ENCODE measurements at regions not wholly inside any gene's neighbourhood (a gene's known extent, or its start where the extent isn't known, plus 50 kb on each side); places are given as distances from the start of the nearest gene placed in this dataset.
A peak's percentile ranks its signal among the peaks of the same experiment; 100 is the strongest.

GRCh38 chr1:192477630-192478029 lies 97.9 kb upstream of the RGS1 start:
- TF ChIP-seq REST (IDR thresholded peaks at IDR 0.05; ENCODE audit: insufficient read depth in 1 of 2, low read depth in 2 of 2, low read length in 2 of 2) (no peak), POLR2AphosphoS5 (IDR thresholded peaks at IDR 0.05; ENCODE audit: low read depth, low read length) (no peak), FOXP2 (optimal IDR thresholded peaks at IDR 0.05; ENCODE audit: borderline replicate concordance, extremely low read depth, extremely low read length, insufficient read depth) (no peak), TAF1 (IDR thresholded peaks at IDR 0.05; ENCODE audit: borderline replicate concordance, insufficient read depth, low read length) (no peak), SIN3A (IDR thresholded peaks at IDR 0.05; ENCODE audit: borderline replicate concordance, insufficient read depth, low read length) (no peak)

GRCh38 chr1:192485692-192486436 lies 89.7 kb upstream of the RGS1 start:
- TF ChIP-seq FOXP2 (optimal IDR thresholded peaks at IDR 0.05; ENCODE audit: borderline replicate concordance, extremely low read depth, extremely low read length, insufficient read depth) (no peak), TAF1 (IDR thresholded peaks at IDR 0.05; ENCODE audit: borderline replicate concordance, insufficient read depth, low read length) (no peak), REST (IDR thresholded peaks at IDR 0.05; ENCODE audit: insufficient read depth in 1 of 2, low read depth in 2 of 2, low read length in 2 of 2) (no peak), SIN3A (IDR thresholded peaks at IDR 0.05; ENCODE audit: borderline replicate concordance, insufficient read depth, low read length) (no peak), POLR2AphosphoS5 (IDR thresholded peaks at IDR 0.05; ENCODE audit: low read depth, low read length) (no peak)

GRCh38 chr1:192488058-192488457 lies 87.5 kb upstream of the RGS1 start:
- TF ChIP-seq FOXP2 (optimal IDR thresholded peaks at IDR 0.05; ENCODE audit: borderline replicate concordance, extremely low read depth, extremely low read length, insufficient read depth) (no peak), POLR2AphosphoS5 (IDR thresholded peaks at IDR 0.05; ENCODE audit: low read depth, low read length) (no peak), REST (IDR thresholded peaks at IDR 0.05; ENCODE audit: insufficient read depth in 1 of 2, low read depth in 2 of 2, low read length in 2 of 2) (no peak), TAF1 (IDR thresholded peaks at IDR 0.05; ENCODE audit: borderline replicate concordance, insufficient read depth, low read length) (no peak), SIN3A (IDR thresholded peaks at IDR 0.05; ENCODE audit: borderline replicate concordance, insufficient read depth, low read length) (no peak)

GRCh38 chr1:192489047-192489446 lies 86.5 kb upstream of the RGS1 start:
- peak; percentile 61; the same call in 1 of the 2 replicates for TF ChIP-seq POLR2AphosphoS5 (IDR thresholded peaks at IDR 0.05; ENCODE audit: low read depth, low read length)
- TF ChIP-seq REST (IDR thresholded peaks at IDR 0.05; ENCODE audit: insufficient read depth in 1 of 2, low read depth in 2 of 2, low read length in 2 of 2), result peak in 1 of 2 experiments; percentile 64; a peak in 1 of 4 replicates
- TF ChIP-seq FOXP2 (optimal IDR thresholded peaks at IDR 0.05; ENCODE audit: borderline replicate concordance, extremely low read depth, extremely low read length, insufficient read depth), result peak; percentile 77
- TF ChIP-seq TAF1 (IDR thresholded peaks at IDR 0.05; ENCODE audit: borderline replicate concordance, insufficient read depth, low read length), result 0 out of 2 replicates have a peak, but pooled peaks have one; percentile 30
- TF ChIP-seq SIN3A (IDR thresholded peaks at IDR 0.05; ENCODE audit: borderline replicate concordance, insufficient read depth, low read length), result no peak

Measured in PFSK-1 (cell line).